ENCODE measurements at regions not wholly inside any gene's neighbourhood (a gene's known extent, or its start where the extent isn't known, plus 50 kb on each side); places are given as distances from the start of the nearest gene placed in this dataset.

DNA sequence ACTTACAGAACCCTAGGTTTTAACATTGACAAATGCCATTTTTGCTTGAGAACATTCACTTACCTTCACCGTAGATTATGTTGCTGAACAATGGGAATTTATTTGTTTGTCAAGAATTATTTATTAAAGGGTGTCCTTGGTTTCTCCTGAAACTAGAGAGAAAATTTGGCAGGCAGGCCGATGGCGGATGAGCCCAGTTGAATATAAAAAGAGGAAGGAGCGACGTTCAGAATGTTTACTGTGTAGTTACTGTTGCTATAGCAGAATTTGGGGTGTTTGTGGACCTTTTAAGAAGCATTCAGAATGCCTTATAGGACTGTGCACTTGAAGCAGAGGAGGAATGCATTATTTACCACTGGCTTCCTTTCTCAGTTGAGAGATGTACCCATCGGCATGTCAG, 268.2 kb downstream of the CDH10 start:
- TF ChIP-seq, protein P1, sequence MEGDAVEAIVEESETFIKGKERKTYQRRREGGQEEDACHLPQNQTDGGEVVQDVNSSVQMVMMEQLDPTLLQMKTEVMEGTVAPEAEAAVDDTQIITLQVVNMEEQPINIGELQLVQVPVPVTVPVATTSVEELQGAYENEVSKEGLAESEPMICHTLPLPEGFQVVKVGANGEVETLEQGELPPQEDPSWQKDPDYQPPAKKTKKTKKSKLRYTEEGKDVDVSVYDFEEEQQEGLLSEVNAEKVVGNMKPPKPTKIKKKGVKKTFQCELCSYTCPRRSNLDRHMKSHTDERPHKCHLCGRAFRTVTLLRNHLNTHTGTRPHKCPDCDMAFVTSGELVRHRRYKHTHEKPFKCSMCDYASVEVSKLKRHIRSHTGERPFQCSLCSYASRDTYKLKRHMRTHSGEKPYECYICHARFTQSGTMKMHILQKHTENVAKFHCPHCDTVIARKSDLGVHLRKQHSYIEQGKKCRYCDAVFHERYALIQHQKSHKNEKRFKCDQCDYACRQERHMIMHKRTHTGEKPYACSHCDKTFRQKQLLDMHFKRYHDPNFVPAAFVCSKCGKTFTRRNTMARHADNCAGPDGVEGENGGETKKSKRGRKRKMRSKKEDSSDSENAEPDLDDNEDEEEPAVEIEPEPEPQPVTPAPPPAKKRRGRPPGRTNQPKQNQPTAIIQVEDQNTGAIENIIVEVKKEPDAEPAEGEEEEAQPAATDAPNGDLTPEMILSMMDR (IDR thresholded peaks at IDR 0.05) = no peak
- TF ChIP-seq POLR2A (IDR thresholded peaks at IDR 0.05) = no peak
